Coronary artery (tissue), 2 donors: ENCODE measurements at regions not wholly inside any gene's neighbourhood (a gene's known extent, or its start where the extent isn't known, plus 50 kb on each side); places are given as distances from the start of the nearest gene placed in this dataset.

Experiments
- DNase-seq: peaks from one replicate; pipeline ENCODE4 v3.0.0-alpha.2; 2017; ENCODE audit warnings: low spot score
- H3K27ac ChIP-seq, 2 donors: fragments of 200-600 bp; sonication (generic); one replicate each; pipeline ENCODE4 v1.5.1; 2016 to 2019
- H3K4me3 ChIP-seq: fragments of 200-600 bp; sonication (generic); 2 replicates; pipeline ENCODE4 v1.5.1; 2016; ENCODE audit warnings: mild to moderate bottlenecking, moderate library complexity
- CTCF ChIP-seq: fragments of 200-600 bp; sonication (generic); IDR thresholded peaks from one replicate; pipeline ENCODE4 v1.5.1; 2019; ENCODE audit warnings: antibody characterized with exemption

- DNase-seq = no peak
- Histone ChIP-seq H3K27ac (no peak overlapping the region), H3K4me3 (no peak overlapping the region)
- TF ChIP-seq CTCF = no peak
Observed at GRCh38 chr2:191580581-191580980, 97.4 kb upstream of the NABP1 start.

GRCh38 chr2:191581003-191581402 lies 96.9 kb upstream of the NABP1 start:
- no peak overlapping the region for H3K4me3 ChIP-seq
- no peak overlapping the region for H3K27ac ChIP-seq
- no peak for DNase-seq
- TF ChIP-seq CTCF = no peak

- Histone ChIP-seq H3K4me3 (no peak overlapping the region), H3K27ac (no peak overlapping the region)
- DNase-seq = no peak
- TF ChIP-seq CTCF = no peak
Observed at GRCh38 chr2:191582355-191582754, 95.6 kb upstream of the NABP1 start.

GRCh38 chr2:191591025-191591424 lies 86.9 kb upstream of the NABP1 start:
- no peak overlapping the region for H3K27ac ChIP-seq
- DNase-seq = no peak
- no peak overlapping the region for H3K4me3 ChIP-seq
- no peak for TF ChIP-seq CTCF

- Histone ChIP-seq H3K27ac (no peak overlapping the region), H3K4me3 (no peak overlapping the region)
- TF ChIP-seq CTCF = no peak
- no peak for DNase-seq
Observed at GRCh38 chr2:191593622-191594385, 84.1 kb upstream of the NABP1 start.

- DNase-seq = no peak
- H3K27ac ChIP-seq = no peak overlapping the region
- no peak for TF ChIP-seq CTCF
- no peak overlapping the region for H3K4me3 ChIP-seq
Observed at GRCh38 chr2:191597186-191597751, 80.7 kb upstream of the NABP1 start.

- no peak overlapping the region for H3K27ac ChIP-seq
- no peak overlapping the region for H3K4me3 ChIP-seq
- DNase-seq = no peak
- no peak for TF ChIP-seq CTCF
Observed at GRCh38 chr2:191598296-191598695, 79.6 kb upstream of the NABP1 start.
